Sigmoid colon (tissue), 6 donors: ENCODE measurements at regions not wholly inside any gene's neighbourhood (a gene's known extent, or its start where the extent isn't known, plus 50 kb on each side); places are given as distances from the start of the nearest gene placed in this dataset.

Experiments
- DNase-seq: peaks from one replicate; pipeline ENCODE4 v3.0.0-alpha.2; 2019
- H3K27ac ChIP-seq, 4 donors: fragments of 200-600 bp; sonication (generic); one replicate each; pipeline ENCODE4 v1.5.1; 2016 to 2019; ENCODE audit warnings: mild to moderate bottlenecking in 1 of 4
- H3K27me3 ChIP-seq, 3 donors: fragments of 200-600 bp; sonication (generic); one replicate each; pipeline ENCODE4 v1.5.1; 2019; ENCODE audit warnings: mild to moderate bottlenecking in 1 of 3
- H3K36me3 ChIP-seq, 4 donors: fragments of 200-600 bp; sonication (generic); one replicate each; pipeline ENCODE4 v1.5.1; 2016 to 2019
- H3K4me1 ChIP-seq, 4 donors: fragments of 200-600 bp; sonication (generic); one replicate each; pipeline ENCODE4 v1.5.1; 2017 to 2019
- H3K4me3 ChIP-seq, 4 donors: fragments of 200-600 bp; sonication (generic); one replicate each; pipeline ENCODE4 v1.5.1; 2017 to 2019; ENCODE audit warnings: mild to moderate bottlenecking in 2 of 4, moderate library complexity in 1 of 4
- H3K9me3 ChIP-seq, 4 donors: fragments of 200-600 bp in 3 of 4; sonication (generic) in 3 of 4; one replicate each; pipeline versions ENCODE4 v1.5.1 to v1.6.1; 2013 to 2019
- CTCF ChIP-seq, 4 experiments: fragments of 450-650 bp in 3 of 4; fragments of 200-600 bp in 1 of 4; IDR thresholded peaks; one replicate each; pipeline ENCODE4 v1.5.1; 2016 to 2019; ENCODE audit warnings: antibody characterized with exemption in 4 of 4, mild to moderate bottlenecking in 3 of 4, moderate library complexity in 2 of 4
- EP300 ChIP-seq, 4 donors: sonication (generic); formaldehyde crosslinking; IDR thresholded peaks; one replicate each; pipeline ENCODE4 v1.6.1; 2017; ENCODE audit warnings: antibody characterized with exemption in 4 of 4
- POLR2A ChIP-seq, 2 donors: fragments of 450-650 bp; IDR thresholded peaks; one replicate each; pipeline ENCODE4 v1.6.1; 2016; ENCODE audit warnings: antibody characterized with exemption in 2 of 2, mild to moderate bottlenecking in 2 of 2, moderate library complexity in 2 of 2
- POLR2AphosphoS5 ChIP-seq, 4 donors: sonication (generic); formaldehyde crosslinking; IDR thresholded peaks; one replicate each; pipeline ENCODE4 v1.6.1; 2017; ENCODE audit warnings: antibody characterized with exemption in 4 of 4
- WGBS, 2 donors: extraction: QIAGEN DNeasy Blood & Tissue Kit; methylation state at CpG; one replicate each; pipeline ENCODE4 v1.1.7; 2013; 5-methylcytosine and 5-hydroxymethylcytosine counted together
- intact Hi-C: fragments of 100-400 bp; cut with DNase I; formaldehyde crosslinking; loops from one replicate; pipeline ENCODE4 v1.15.1; 2023
- donor health status: healthy with polysubstance abuse.
- donor health status: healthy.

GRCh38 chr2:181142514-181142913 lies 162.1 kb downstream of the UBE2E3 start:
- WGBS, 2 donors = 61 to 64% methylated on average over 4 of the region's 4 CpGs
- Histone ChIP-seq H3K27ac (no peak overlapping the region), H3K36me3 (no peaks in the 10 kb centered on the region), H3K4me1 (no peaks in the 10 kb centered on the region), H3K27me3 (no peaks in the 10 kb centered on the region), H3K4me3 (no peak overlapping the region), H3K9me3 (no peaks in the 10 kb centered on the region)
- intact Hi-C loops = no loop called here
- no peak for TF ChIP-seq CTCF (IDR thresholded peaks at IDR 0.05)
- no peak for DNase-seq

- Histone ChIP-seq H3K36me3 (no peaks in the 10 kb centered on the region), H3K9me3 (no peaks in the 10 kb centered on the region), H3K4me3 (no peak overlapping the region), H3K27ac (no peak overlapping the region), H3K27me3 (no peaks in the 10 kb centered on the region), H3K4me1 (no peaks in the 10 kb centered on the region)
- no peak for DNase-seq
- intact Hi-C loops = no loop called here
- 77 to 86% methylated on average over 2 of the region's 2 CpGs for WGBS, 2 donors
- no peak for TF ChIP-seq POLR2AphosphoS5 (IDR thresholded peaks at IDR 0.05)
- no peak for TF ChIP-seq CTCF (IDR thresholded peaks at IDR 0.05)
- no peak for TF ChIP-seq EP300 (IDR thresholded peaks at IDR 0.05)
- TF ChIP-seq POLR2A (IDR thresholded peaks at IDR 0.05) = no peak
These were observed 163.4 kb downstream of the UBE2E3 start for GRCh38 chr2:181143790-181144300.

- H3K27me3 ChIP-seq = no peaks in the 10 kb centered on the region
- TF ChIP-seq EP300 (IDR thresholded peaks at IDR 0.05) = no peak
- no peak for TF ChIP-seq CTCF (IDR thresholded peaks at IDR 0.05)
- TF ChIP-seq POLR2A (IDR thresholded peaks at IDR 0.05) = no peak
- no peak for TF ChIP-seq POLR2AphosphoS5 (IDR thresholded peaks at IDR 0.05)
- H3K4me3 ChIP-seq = no peak overlapping the region
- H3K27ac ChIP-seq = no peak overlapping the region
- no peak for DNase-seq
- WGBS, 2 donors = 96 to 98% methylated on average over 22 of the region's 22 CpGs
- intact Hi-C loops = no loop called here
- H3K36me3 ChIP-seq = no peaks in the 10 kb centered on the region
- no peaks in the 10 kb centered on the region for H3K9me3 ChIP-seq
- H3K4me1 ChIP-seq = no peaks in the 10 kb centered on the region
These were observed 165.2 kb downstream of the UBE2E3 start for GRCh38 chr2:181145645-181146044.

- H3K4me1 ChIP-seq = no peaks in the 10 kb centered on the region
- intact Hi-C loops = no loop called here
- DNase-seq = no peak
- H3K4me3 ChIP-seq = no peak overlapping the region
- no peaks in the 10 kb centered on the region for H3K27me3 ChIP-seq
- no peak overlapping the region for H3K27ac ChIP-seq
- H3K9me3 ChIP-seq = no peaks in the 10 kb centered on the region
- 67 to 86% methylated on average over 2 of the region's 2 CpGs for WGBS, 2 donors
- TF ChIP-seq POLR2AphosphoS5 (IDR thresholded peaks at IDR 0.05) (no peak), POLR2A (IDR thresholded peaks at IDR 0.05) (no peak), EP300 (IDR thresholded peaks at IDR 0.05) (no peak), CTCF (IDR thresholded peaks at IDR 0.05) (no peak)
- H3K36me3 ChIP-seq = no peaks in the 10 kb centered on the region
These were observed 165.8 kb downstream of the UBE2E3 start for GRCh38 chr2:181146171-181146570.

GRCh38 chr2:181149056-181149455 lies 168.7 kb downstream of the UBE2E3 start:
- Histone ChIP-seq H3K9me3 (no peaks in the 10 kb centered on the region), H3K36me3 (no peaks in the 10 kb centered on the region), H3K27me3 (no peaks in the 10 kb centered on the region), H3K4me3 (no peak overlapping the region), H3K4me1 (peaks cover 0 to 14% (median 10%) of the 10 kb centered on the region in 4 donors), H3K27ac (no peak overlapping the region)
- WGBS, 2 donors = 68 to 69% methylated on average over 2 of the region's 2 CpGs
- TF ChIP-seq POLR2AphosphoS5 (IDR thresholded peaks at IDR 0.05) (no peak), CTCF (IDR thresholded peaks at IDR 0.05) (no peak), POLR2A (IDR thresholded peaks at IDR 0.05) (no peak), EP300 (IDR thresholded peaks at IDR 0.05) (no peak)
- intact Hi-C loops = no loop called here
- DNase-seq = no peak
